ENCODE measurements at regions not wholly inside any gene's neighbourhood (a gene's known extent, or its start where the extent isn't known, plus 50 kb on each side); places are given as distances from the start of the nearest gene placed in this dataset.

DNA sequence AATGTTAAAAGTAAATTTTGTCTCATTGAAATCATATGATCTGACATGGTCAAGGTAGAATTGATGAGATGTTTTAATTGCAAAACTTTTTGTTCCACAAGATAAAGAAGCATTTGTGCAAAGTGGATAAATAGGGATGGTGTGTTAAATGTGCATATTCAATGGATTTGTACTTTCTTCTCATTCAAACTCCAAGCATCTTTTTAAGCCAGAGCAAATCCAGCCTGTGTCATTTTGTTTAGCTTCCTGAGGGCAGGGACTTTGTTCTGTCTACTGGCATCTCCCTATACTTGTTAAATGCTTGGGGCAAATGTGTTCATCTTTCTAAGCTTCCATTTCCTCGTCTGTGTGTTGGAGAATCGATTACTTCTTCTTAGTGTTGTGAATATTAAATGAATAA, 200.3 kb downstream of the SLIT2 start:
- no peak for DNase-seq (ENCODE audit: low read depth, low spot score)

DNA sequence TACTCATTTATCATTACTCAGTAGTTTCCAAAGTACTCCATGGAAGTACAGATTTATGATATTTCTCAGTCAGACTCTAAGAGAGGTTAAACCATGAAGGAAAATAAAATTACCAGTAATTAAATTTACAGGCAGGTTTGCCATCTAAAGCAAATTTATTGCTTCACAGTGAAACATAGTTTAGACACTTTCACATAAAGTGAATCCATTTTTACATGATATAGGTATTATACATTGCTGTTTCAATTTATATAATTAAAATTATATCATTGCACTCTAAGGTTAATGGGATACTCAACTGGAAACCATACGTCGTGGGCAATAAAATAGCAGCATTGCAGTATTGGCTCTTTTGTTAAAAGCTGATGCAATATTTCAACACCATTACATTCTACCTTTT, 202.8 kb downstream of the SLIT2 start:
- no peak for DNase-seq (ENCODE audit: low read depth, low spot score)
- Histone ChIP-seq H3K4me3 (no peak overlapping the region), H3K9ac (ENCODE audit: insufficient read length) (no peak overlapping the region)

More for the DNA sequence above, 200.3 kb downstream of the SLIT2 start:
- H3K9ac ChIP-seq (ENCODE audit: insufficient read length): no peak overlapping the region
- TF ChIP-seq FOXP2 (optimal IDR thresholded peaks at IDR 0.05; ENCODE audit: control extremely low read depth, extremely low read length, insufficient read depth) (no peak), EZH2 (IDR thresholded peaks at IDR 0.05) (no peak), POLR2AphosphoS5 (IDR thresholded peaks at IDR 0.05; ENCODE audit: borderline replicate concordance, low read depth, low read length) (no peak)
- no peaks in the 10 kb centered on the region for H3K36me3 ChIP-seq (ENCODE audit: insufficient read depth, low read length)
- H3K27ac ChIP-seq: no peak overlapping the region
- H3K4me3 ChIP-seq: no peak overlapping the region
- H3K9me3 ChIP-seq (ENCODE audit: low read depth, low read length): no peaks in the 10 kb centered on the region

DNA sequence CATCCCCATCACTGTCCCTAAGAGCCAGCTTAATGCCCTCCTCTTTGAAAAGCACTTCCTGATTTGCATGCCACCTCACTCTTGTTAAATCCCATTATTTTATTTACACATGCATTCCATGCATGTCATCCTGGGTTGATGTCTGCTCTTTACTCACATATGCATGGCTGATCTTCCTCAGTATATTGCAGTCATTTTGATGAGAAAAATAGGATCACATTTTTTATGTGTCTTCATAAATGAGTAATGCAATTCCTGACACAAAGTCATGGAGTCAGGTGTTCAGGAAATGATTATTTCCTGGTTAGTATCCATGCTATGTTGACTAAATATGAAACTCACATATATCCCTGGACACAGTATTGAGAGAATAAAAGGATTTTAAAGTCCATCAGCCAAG, 204.7 kb downstream of the SLIT2 start:
- Histone ChIP-seq H3K36me3 (ENCODE audit: insufficient read depth, low read length) (no peaks in the 10 kb centered on the region), H3K9ac (ENCODE audit: insufficient read length) (no peak overlapping the region), H3K9me3 (ENCODE audit: low read depth, low read length) (no peaks in the 10 kb centered on the region), H3K4me3 (no peak overlapping the region), H3K27ac (no peak overlapping the region)
- DNase-seq (ENCODE audit: low read depth, low spot score): no peak
- TF ChIP-seq EZH2 (IDR thresholded peaks at IDR 0.05) (no peak), POLR2AphosphoS5 (IDR thresholded peaks at IDR 0.05; ENCODE audit: borderline replicate concordance, low read depth, low read length) (no peak), FOXP2 (optimal IDR thresholded peaks at IDR 0.05; ENCODE audit: control extremely low read depth, extremely low read length, insufficient read depth) (no peak)

More for the DNA sequence above, 202.8 kb downstream of the SLIT2 start:
- no peak overlapping the region for H3K27ac ChIP-seq
- H3K9me3 ChIP-seq (ENCODE audit: low read depth, low read length): no peaks in the 10 kb centered on the region
- no peaks in the 10 kb centered on the region for H3K36me3 ChIP-seq (ENCODE audit: insufficient read depth, low read length)
- TF ChIP-seq FOXP2 (optimal IDR thresholded peaks at IDR 0.05; ENCODE audit: control extremely low read depth, extremely low read length, insufficient read depth): no peak
- no peak for TF ChIP-seq POLR2AphosphoS5 (IDR thresholded peaks at IDR 0.05; ENCODE audit: borderline replicate concordance, low read depth, low read length)
- no peak for TF ChIP-seq EZH2 (IDR thresholded peaks at IDR 0.05)

DNA sequence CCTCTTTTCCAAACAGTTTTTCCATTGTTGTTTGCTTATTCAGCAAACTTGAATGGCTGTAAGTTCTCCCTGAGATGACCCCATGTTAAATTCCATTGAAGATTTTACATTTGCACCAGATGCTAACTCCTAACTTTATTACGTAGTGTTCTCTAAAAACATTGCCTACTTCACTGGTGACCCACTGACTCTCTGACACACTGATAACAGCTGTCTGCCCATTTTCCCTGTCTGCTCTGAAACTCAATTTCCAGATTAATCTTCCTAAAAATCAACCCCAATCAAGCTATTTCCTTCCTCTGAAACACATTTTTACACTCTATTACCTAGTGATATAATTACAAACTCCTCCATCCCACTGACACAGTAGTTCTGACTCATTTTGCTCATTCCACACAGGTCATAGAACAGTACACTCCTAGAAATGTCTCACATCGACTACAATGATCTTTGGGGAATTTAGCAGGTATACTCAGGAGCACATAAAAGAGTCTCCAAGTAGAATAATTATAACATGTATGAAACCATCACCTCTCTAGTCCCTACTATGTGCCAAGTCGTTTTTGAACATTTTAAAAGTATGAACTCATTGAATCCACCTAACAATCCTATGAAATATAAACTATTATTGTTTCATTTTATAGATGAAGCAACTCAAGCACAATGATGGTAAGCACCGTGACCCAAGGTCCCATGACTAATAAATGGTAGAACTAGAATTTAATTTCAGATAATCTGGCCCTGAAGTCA, 210.9 kb downstream of the SLIT2 start:
- DNase-seq (ENCODE audit: low read depth, low spot score): no peak
- Histone ChIP-seq H3K27ac (no peak overlapping the region), H3K9me3 (ENCODE audit: low read depth, low read length) (no peaks in the 10 kb centered on the region), H3K36me3 (ENCODE audit: insufficient read depth, low read length) (no peaks in the 10 kb centered on the region), H3K4me3 (no peak overlapping the region), H3K9ac (ENCODE audit: insufficient read length) (no peak overlapping the region)
- TF ChIP-seq FOXP2 (optimal IDR thresholded peaks at IDR 0.05; ENCODE audit: control extremely low read depth, extremely low read length, insufficient read depth): no peak
- TF ChIP-seq POLR2AphosphoS5 (IDR thresholded peaks at IDR 0.05; ENCODE audit: borderline replicate concordance, low read depth, low read length): no peak
- TF ChIP-seq EZH2 (IDR thresholded peaks at IDR 0.05): no peak

DNA sequence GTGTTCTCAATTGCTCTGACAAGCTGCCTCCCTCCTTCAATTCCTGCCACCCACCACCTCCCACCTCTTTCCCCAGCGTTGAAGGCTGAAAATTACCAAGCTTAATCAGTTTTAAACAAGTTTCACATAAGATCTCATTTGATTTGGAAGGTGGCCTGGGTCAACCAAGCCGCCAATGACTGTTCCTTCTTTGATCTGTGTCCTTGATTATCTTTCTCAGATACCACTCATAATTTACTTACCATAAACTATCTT, 211.4 kb downstream of the SLIT2 start:
- no peak for TF ChIP-seq POLR2AphosphoS5 (IDR thresholded peaks at IDR 0.05; ENCODE audit: borderline replicate concordance, low read depth, low read length)
- TF ChIP-seq FOXP2 (optimal IDR thresholded peaks at IDR 0.05; ENCODE audit: control extremely low read depth, extremely low read length, insufficient read depth): no peak
- no peak for TF ChIP-seq EZH2 (IDR thresholded peaks at IDR 0.05)
- no peak overlapping the region for H3K9ac ChIP-seq (ENCODE audit: insufficient read length)
- H3K9me3 ChIP-seq (ENCODE audit: low read depth, low read length): no peaks in the 10 kb centered on the region
- no peak for DNase-seq (ENCODE audit: low read depth, low spot score)
- no peaks in the 10 kb centered on the region for H3K36me3 ChIP-seq (ENCODE audit: insufficient read depth, low read length)
- no peak overlapping the region for H3K4me3 ChIP-seq
- H3K27ac ChIP-seq: no peak overlapping the region

DNA sequence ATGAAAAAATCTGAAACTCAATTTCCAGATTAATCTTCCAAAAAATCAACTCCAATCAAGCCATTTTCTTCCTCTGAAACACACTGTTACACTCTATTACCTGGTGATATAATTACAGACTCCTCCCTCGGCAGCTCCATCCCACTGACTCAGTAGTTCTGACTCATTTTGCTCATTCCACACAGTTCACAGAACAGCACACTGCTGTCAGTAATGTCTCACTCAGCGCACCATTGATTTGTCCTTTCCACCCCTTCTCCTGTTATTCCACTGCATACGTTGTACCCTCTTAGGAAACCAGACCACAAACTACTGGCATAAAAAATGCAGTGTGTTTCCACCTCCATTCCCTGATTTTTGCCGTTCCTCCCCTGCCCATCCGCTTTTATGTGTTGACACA, 212.7 kb downstream of the SLIT2 start:
- Histone ChIP-seq H3K27ac (no peak overlapping the region), H3K36me3 (ENCODE audit: insufficient read depth, low read length) (no peaks in the 10 kb centered on the region), H3K9me3 (ENCODE audit: low read depth, low read length) (no peaks in the 10 kb centered on the region), H3K9ac (ENCODE audit: insufficient read length) (no peak overlapping the region), H3K4me3 (no peak overlapping the region)
- DNase-seq (ENCODE audit: low read depth, low spot score): no peak
- TF ChIP-seq EZH2 (IDR thresholded peaks at IDR 0.05) (no peak), POLR2AphosphoS5 (IDR thresholded peaks at IDR 0.05; ENCODE audit: borderline replicate concordance, low read depth, low read length) (no peak), FOXP2 (optimal IDR thresholded peaks at IDR 0.05; ENCODE audit: control extremely low read depth, extremely low read length, insufficient read depth) (no peak)

DNA sequence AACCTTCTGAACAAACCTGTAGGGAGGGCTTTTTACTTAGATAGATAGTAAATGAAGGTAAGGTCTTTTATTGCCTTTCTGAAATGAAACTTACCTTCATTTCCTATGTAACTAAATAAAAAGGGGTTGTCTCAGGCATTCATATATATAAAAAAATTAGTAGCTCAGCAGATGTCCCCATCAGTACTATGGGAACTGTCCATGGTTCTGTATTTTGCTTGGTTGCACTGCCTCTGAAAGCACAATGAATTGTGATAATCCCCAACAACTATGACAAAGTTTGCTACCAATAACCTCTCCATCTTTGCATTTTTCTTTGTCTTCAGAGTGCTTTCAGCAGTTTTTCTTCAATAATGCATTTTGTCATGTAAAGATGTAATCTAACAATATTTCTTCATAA, 222.4 kb downstream of the SLIT2 start:
- no peaks in the 10 kb centered on the region for H3K36me3 ChIP-seq (ENCODE audit: insufficient read depth, low read length)
- H3K27ac ChIP-seq: no peak overlapping the region
- TF ChIP-seq EZH2 (IDR thresholded peaks at IDR 0.05) (no peak), FOXP2 (optimal IDR thresholded peaks at IDR 0.05; ENCODE audit: control extremely low read depth, extremely low read length, insufficient read depth) (no peak), POLR2AphosphoS5 (IDR thresholded peaks at IDR 0.05; ENCODE audit: borderline replicate concordance, low read depth, low read length) (no peak)
- no peak overlapping the region for H3K9ac ChIP-seq (ENCODE audit: insufficient read length)
- H3K9me3 ChIP-seq (ENCODE audit: low read depth, low read length): no peaks in the 10 kb centered on the region
- H3K4me3 ChIP-seq: no peak overlapping the region
- DNase-seq (ENCODE audit: low read depth, low spot score): no peak

DNA sequence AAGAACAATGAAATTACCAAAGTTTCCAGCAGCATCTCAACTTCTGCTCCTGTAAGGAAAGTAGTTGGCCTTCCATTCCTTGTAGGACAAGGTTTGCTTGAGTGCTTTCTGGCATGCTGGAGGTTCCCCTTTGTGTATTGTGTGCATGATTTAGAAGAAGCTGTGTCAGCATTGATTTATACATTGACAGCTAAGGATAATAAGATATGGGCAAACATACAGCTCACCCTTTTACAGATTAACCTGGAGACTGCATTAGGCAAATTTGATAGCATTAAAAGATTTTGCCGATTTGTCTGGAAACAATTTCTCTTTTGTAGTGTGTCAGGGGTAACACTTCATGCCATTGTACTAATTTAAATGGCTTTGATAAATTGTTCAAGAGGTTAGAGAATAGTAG, 221.8 kb upstream of the PACRGL start:
- no peaks in the 10 kb centered on the region for H3K9me3 ChIP-seq (ENCODE audit: low read depth, low read length)
- no peak overlapping the region for H3K9ac ChIP-seq (ENCODE audit: insufficient read length)
- TF ChIP-seq FOXP2 (optimal IDR thresholded peaks at IDR 0.05; ENCODE audit: control extremely low read depth, extremely low read length, insufficient read depth) (no peak), EZH2 (IDR thresholded peaks at IDR 0.05) (no peak), POLR2AphosphoS5 (IDR thresholded peaks at IDR 0.05; ENCODE audit: borderline replicate concordance, low read depth, low read length) (no peak)
- no peak overlapping the region for H3K4me3 ChIP-seq
- H3K36me3 ChIP-seq (ENCODE audit: insufficient read depth, low read length): no peaks in the 10 kb centered on the region
- DNase-seq (ENCODE audit: low read depth, low spot score): no peak
- no peak overlapping the region for H3K27ac ChIP-seq

All from SK-N-MC (cell line).